GM12864 (cell line): ENCODE measurements at regions not wholly inside any gene's neighbourhood (a gene's known extent, or its start where the extent isn't known, plus 50 kb on each side); places are given as distances from the start of the nearest gene placed in this dataset.

Source experiments
- DNase-seq: peaks from one replicate; pipeline ENCODE4 v3.0.0-alpha.2; 2011; ENCODE audit warnings: low read depth
- H3K4me3 ChIP-seq: 2 replicates; pipeline ENCODE4 v1.5.1; 2011; ENCODE audit warnings: mild to moderate bottlenecking, low read depth, low read length, control low read depth
- TF ChIP-seq, protein P1 (sequence below): IDR thresholded peaks from 2 replicates; pipeline ENCODE4 v1.5.1; 2011; ENCODE audit warnings: low read depth, mild to moderate bottlenecking, moderate library complexity, low read length, control low read depth, inconsistent platforms; ENCODE audit errors: missing control alignments

DNA sequence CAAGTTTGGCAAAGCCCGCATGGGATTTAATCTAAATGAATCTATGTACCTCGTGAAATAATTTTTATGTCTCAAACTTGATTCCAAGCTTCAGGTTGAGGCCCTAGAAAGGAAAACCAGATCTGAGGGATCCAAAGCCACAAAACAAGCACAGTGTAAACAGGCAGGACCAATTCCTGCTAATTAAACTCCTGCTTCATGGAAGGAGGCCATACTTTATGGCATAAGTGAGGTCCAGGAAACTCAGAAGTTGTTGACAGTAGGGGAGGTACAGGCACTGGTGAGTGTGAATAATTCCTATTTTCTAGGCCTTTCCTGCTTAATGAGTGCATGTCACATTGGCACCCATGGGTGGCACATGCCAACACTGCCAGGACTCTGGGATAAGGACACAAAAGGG is 648.6 kb upstream of the SGCD start:
- DNase-seq, result no peak
- no peak overlapping the region for H3K4me3 ChIP-seq

DNA sequence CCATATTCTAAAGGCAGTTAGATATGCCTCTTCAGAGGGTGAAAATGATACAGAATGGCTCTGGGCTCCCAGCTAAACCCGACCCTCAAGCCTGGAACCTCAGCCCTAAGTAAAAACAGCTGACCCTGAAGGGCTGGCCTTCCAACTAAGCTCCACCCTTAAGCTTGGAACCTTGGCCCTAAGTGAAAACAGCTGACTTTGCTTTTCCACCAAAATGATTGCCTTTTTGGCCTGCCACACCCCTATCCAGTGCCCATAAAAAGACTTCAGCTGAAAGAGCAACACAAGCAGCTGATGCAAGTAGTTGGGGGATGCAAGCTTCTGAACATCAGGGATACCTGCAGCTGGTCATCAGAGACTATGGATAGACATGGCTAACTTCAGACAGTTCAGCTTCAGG is 647.4 kb upstream of the SGCD start:
- no peak for DNase-seq
- no peak overlapping the region for H3K4me3 ChIP-seq
- TF ChIP-seq, protein P1, sequence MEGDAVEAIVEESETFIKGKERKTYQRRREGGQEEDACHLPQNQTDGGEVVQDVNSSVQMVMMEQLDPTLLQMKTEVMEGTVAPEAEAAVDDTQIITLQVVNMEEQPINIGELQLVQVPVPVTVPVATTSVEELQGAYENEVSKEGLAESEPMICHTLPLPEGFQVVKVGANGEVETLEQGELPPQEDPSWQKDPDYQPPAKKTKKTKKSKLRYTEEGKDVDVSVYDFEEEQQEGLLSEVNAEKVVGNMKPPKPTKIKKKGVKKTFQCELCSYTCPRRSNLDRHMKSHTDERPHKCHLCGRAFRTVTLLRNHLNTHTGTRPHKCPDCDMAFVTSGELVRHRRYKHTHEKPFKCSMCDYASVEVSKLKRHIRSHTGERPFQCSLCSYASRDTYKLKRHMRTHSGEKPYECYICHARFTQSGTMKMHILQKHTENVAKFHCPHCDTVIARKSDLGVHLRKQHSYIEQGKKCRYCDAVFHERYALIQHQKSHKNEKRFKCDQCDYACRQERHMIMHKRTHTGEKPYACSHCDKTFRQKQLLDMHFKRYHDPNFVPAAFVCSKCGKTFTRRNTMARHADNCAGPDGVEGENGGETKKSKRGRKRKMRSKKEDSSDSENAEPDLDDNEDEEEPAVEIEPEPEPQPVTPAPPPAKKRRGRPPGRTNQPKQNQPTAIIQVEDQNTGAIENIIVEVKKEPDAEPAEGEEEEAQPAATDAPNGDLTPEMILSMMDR, result no peak

More for the DNA sequence above, 648.6 kb upstream of the SGCD start:
- TF ChIP-seq, protein P1, result no peak

DNA sequence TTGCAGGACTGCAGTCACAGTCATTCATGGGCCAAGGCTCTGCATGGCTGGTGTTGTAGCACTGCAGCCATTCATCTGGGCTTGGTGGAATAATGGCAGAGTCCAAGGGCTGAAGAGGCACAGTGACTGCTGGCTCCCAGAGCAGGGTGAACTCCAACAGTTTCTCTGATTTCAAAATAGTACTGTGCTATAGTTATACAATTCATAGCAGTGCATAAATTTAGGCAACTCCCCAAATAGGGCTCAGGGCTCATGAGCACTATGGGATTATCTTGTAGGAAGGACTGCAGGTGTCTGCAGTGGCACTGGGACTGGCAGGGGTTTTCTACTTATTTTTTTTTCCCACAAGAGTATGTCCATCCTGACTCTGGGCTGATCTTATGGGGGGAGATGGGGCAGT is 642.5 kb upstream of the SGCD start:
- H3K4me3 ChIP-seq, result no peak overlapping the region
- TF ChIP-seq, protein P1, result no peak
- no peak for DNase-seq

DNA sequence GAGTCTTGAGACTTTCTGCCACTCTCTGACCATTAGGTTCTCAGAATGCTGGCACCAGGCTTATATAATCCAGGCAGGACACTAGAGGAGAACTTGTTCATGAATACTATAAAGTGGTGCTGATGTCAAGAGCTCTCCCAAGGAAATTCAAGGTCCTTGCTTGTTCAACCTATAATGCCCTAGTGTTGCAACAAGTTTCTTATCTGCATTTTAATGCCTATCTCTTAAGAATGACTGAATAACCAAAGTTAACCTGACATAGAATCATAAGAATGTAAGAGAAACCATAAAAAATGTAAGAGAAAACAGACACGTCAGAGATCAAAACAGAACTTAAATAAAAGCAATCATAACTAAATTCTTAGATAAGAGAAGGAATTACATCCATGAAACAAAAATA is 640.8 kb upstream of the SGCD start:
- TF ChIP-seq, protein P1, result no peak
- H3K4me3 ChIP-seq, result no peak overlapping the region
- DNase-seq, result no peak

DNA sequence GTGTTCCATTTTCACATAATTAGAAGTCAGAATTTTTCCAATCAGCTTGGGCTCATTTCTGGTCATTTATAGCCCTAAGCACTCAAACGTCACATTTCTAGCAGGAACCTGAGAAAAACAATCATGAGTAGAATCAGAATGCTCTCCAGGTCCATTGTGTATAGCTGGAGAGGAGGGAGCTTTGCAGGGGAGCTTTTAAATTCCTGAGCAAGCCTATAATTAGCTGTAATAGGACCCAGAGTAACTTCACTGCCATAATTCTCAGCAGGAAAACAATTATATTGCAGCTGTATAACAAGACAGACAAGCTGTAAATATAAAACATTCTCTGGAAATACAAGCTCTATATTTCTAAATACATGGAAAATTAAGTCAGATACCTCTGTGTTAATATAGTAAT is 637.6 kb upstream of the SGCD start:
- no peak overlapping the region for H3K4me3 ChIP-seq
- TF ChIP-seq, protein P1, result no peak

DNA sequence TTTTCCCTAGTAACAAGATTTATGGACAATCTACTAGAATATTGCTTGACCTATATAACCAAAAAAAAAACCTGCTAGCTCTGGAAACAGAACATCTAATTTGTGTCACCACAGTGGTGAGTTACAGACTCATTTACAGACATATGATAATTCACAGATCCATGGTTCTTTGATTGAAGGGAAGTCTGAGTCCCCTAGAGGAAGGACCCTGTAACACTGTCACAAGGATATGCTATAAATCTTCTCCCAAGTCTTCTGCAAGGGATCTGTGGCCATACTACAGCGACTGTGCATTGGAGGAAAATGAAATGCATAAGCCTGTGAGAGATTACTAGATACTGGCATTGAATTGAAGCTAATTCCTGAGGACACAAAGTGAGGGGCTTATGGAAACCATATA is 630.6 kb upstream of the SGCD start:
- DNase-seq, result no peak
- no peak overlapping the region for H3K4me3 ChIP-seq
- TF ChIP-seq, protein P1, result no peak

More for the DNA sequence above, 637.6 kb upstream of the SGCD start:
- DNase-seq, result no peak

DNA sequence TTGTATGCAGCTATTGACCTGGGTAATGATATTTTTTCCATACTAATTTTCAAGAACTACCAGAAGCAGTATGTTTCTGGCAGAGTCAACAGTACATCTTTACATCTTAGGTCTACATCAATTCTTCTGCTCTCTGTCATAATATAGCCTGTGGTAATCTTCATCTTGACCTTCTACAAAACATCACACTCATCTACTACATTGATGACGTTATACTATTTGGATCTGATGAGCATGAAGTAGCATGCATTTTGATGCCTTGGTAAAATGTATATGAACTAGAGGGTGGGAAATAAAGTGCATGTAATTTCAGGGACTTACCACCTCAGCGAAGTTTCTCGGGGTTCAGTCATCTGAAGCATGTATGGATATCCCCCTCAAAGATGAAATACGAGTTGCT is 629.7 kb upstream of the SGCD start:
- H3K4me3 ChIP-seq, result no peak overlapping the region
- no peak for DNase-seq
- TF ChIP-seq, protein P1, result no peak
